Fibroblast of lung (primary cell): ENCODE measurements at regions not wholly inside any gene's neighbourhood (a gene's known extent, or its start where the extent isn't known, plus 50 kb on each side); places are given as distances from the start of the nearest gene placed in this dataset.

Source experiments
- DNase-seq, 2 donors: peaks; one replicate each; pipeline versions ENCODE4 v3.0.0 to v3.0.0-alpha.2; 2010; ENCODE audit warnings: low read depth in 2 of 2
- H2AFZ ChIP-seq: 2 replicates; pipeline ENCODE4 v1.5.1; 2012; ENCODE audit warnings: low read length, control low read depth, inconsistent platforms
- H3K27ac ChIP-seq: 2 replicates; pipeline ENCODE4 v1.5.1; 2011; ENCODE audit warnings: low read length, control low read depth; ENCODE audit not compliant: insufficient read depth
- H3K27me3 ChIP-seq: 2 replicates; pipeline ENCODE4 v1.5.1; 2011; ENCODE audit warnings: mild to moderate bottlenecking, low read length; ENCODE audit not compliant: control insufficient read depth, insufficient read depth
- H3K36me3 ChIP-seq: 2 replicates; pipeline ENCODE4 v1.5.1; 2011; ENCODE audit warnings: low read length; ENCODE audit not compliant: control insufficient read depth, insufficient read depth
- H3K4me1 ChIP-seq: 2 replicates; pipeline ENCODE4 v1.5.1; 2011; ENCODE audit warnings: low read length; ENCODE audit not compliant: control insufficient read depth, insufficient read depth; ENCODE audit errors: extremely low read depth
- H3K4me2 ChIP-seq: 2 replicates; pipeline ENCODE4 v1.5.1; 2011; ENCODE audit warnings: low read length, control low read depth; ENCODE audit not compliant: insufficient read depth; ENCODE audit errors: extremely low read depth
- H3K4me3 ChIP-seq, 4 experiments: fragments of 200-600 bp in 1 of 4; sonication (generic) in 1 of 4; replicated peaks in 1 of 4; 2 replicates each; pipeline ENCODE4 v1.5.1; 2011 to 2016; ENCODE audit warnings: low read length in 4 of 4, low read depth in 3 of 4, mild to moderate bottlenecking in 3 of 4, control low read depth in 2 of 4, inconsistent platforms in 1 of 4, mixed read lengths in 1 of 4; ENCODE audit not compliant: insufficient read depth in 1 of 4; ENCODE audit errors: control extremely low read depth in 1 of 4
- H3K79me2 ChIP-seq: 2 replicates; pipeline ENCODE4 v1.5.1; 2012; ENCODE audit warnings: mild to moderate bottlenecking, low read length, inconsistent platforms; ENCODE audit not compliant: control insufficient read depth, insufficient read depth
- H3K9ac ChIP-seq: 2 replicates; pipeline ENCODE4 v1.5.1; 2011; ENCODE audit warnings: mild to moderate bottlenecking, low read length, control low read depth; ENCODE audit not compliant: insufficient read depth
- H3K9me3 ChIP-seq: 2 replicates; pipeline ENCODE4 v1.5.1; 2012; ENCODE audit warnings: low read depth, low read length; ENCODE audit not compliant: control insufficient read depth, insufficient read depth
- H4K20me1 ChIP-seq: 2 replicates; pipeline ENCODE4 v1.5.1; 2011; ENCODE audit warnings: low read length; ENCODE audit not compliant: control insufficient read depth, insufficient read depth; ENCODE audit errors: extremely low read depth
- EZH2 ChIP-seq: IDR thresholded peaks from 2 replicates; pipeline ENCODE4 v1.5.1; 2012; ENCODE audit warnings: low read length, control low read depth, mild to moderate bottlenecking; ENCODE audit errors: missing control alignments
- TF ChIP-seq, protein P1 (sequence below), 2 donors: IDR thresholded peaks in 1 of 2; conservative IDR thresholded peaks in 1 of 2; 1 replicate in 1 of 2; 2 replicates in 1 of 2; pipeline ENCODE4 v1.5.1; 2011 to 2012; ENCODE audit warnings: low read length in 2 of 2, control low read depth in 1 of 2, inconsistent platforms in 1 of 2, low read depth in 1 of 2, mild to moderate bottlenecking in 1 of 2

DNA sequence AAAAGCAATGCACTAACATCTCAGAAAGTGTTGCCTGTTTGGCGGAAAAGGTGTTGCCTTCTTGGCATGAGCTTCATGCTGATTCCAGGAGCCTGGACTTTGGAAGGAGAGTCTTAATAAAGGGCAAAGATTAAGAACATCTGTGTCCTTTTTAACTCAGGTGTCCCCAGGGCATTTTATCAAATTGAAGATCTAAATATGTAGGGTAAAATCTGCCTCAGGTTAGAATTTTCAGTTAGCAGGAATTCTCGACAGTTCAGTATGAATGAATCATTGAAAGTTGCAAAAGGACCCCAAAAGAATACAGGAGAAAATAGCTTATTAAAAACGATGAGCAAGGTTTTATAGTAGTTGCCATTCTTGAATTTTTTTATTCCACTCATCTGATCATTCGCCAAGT lies 325.2 kb downstream of the SUCLA2 start:
- Histone ChIP-seq H3K79me2 (no peaks in the 10 kb centered on the region), H3K4me1 (peaks cover 4% of the 10 kb centered on the region), H3K36me3 (no peaks in the 10 kb centered on the region), H3K27me3 (no peaks in the 10 kb centered on the region), H3K9me3 (no peaks in the 10 kb centered on the region), H3K9ac (no peak overlapping the region), H3K4me3 (no peak overlapping the region), H4K20me1 (no peaks in the 10 kb centered on the region), H3K27ac (no peak overlapping the region), H3K4me2 (no peak overlapping the region), H2AFZ (no peak overlapping the region)
- DNase-seq = no peak
- no peak for TF ChIP-seq EZH2
- TF ChIP-seq, protein P1, sequence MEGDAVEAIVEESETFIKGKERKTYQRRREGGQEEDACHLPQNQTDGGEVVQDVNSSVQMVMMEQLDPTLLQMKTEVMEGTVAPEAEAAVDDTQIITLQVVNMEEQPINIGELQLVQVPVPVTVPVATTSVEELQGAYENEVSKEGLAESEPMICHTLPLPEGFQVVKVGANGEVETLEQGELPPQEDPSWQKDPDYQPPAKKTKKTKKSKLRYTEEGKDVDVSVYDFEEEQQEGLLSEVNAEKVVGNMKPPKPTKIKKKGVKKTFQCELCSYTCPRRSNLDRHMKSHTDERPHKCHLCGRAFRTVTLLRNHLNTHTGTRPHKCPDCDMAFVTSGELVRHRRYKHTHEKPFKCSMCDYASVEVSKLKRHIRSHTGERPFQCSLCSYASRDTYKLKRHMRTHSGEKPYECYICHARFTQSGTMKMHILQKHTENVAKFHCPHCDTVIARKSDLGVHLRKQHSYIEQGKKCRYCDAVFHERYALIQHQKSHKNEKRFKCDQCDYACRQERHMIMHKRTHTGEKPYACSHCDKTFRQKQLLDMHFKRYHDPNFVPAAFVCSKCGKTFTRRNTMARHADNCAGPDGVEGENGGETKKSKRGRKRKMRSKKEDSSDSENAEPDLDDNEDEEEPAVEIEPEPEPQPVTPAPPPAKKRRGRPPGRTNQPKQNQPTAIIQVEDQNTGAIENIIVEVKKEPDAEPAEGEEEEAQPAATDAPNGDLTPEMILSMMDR (conservative IDR thresholded peaks at IDR 0.05 in 1 of 2, IDR thresholded peaks at IDR 0.05 in 1 of 2; ENCODE audit: low read depth in 1 of 2, low read length in 2 of 2) = no peak

DNA sequence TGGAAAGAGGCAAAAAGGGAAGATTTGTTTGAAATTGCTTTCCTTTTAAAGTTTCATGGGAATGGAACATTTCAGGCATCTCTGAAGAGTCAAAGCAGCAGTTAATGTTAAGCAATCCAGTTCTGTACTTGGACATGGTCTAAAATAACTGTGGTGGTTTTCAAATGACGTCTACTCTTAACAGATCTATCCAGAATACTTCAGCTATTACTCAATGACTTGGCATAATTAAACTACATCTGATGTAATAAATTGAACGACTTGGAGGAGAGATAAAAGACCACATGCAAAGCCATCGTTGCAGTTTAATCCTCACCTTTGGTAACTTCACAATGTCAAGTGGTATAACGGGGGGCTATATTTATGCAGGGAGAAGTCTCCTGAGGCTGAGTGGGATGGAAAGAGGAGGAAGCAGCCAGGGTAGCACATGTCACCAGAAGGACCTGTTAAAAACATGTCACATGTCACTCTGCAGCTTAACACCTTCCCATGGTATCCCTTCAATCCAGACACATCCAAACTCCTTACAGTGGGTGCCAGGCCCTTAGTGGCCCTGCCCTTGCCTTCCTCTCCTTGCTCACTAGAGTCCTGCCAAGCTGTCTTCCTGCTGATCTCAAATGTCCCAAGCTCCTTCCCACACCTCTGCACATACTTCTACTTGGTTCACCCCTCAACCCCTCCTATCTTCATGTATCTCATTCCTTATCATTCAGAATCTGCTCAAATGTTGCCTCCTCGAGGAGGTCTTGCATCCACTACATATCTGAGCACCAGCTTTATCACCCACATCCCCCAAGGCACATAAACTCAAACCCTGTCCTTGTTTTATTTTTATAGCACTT lies 327.8 kb downstream of the SUCLA2 start:
- TF ChIP-seq, protein P1 (conservative IDR thresholded peaks at IDR 0.05 in 1 of 2, IDR thresholded peaks at IDR 0.05 in 1 of 2; ENCODE audit: low read depth in 1 of 2, low read length in 2 of 2) = no peak
- TF ChIP-seq EZH2 = no peak
- no peaks in the 10 kb centered on the region for H4K20me1 ChIP-seq
- peaks cover 4% of the 10 kb centered on the region for H3K4me1 ChIP-seq
- H3K4me3 ChIP-seq = no peak overlapping the region
- H3K27ac ChIP-seq = no peak overlapping the region
- no peaks in the 10 kb centered on the region for H3K79me2 ChIP-seq
- H3K9me3 ChIP-seq = no peaks in the 10 kb centered on the region
- H3K4me2 ChIP-seq = no peak overlapping the region
- no peaks in the 10 kb centered on the region for H3K36me3 ChIP-seq
- peak; percentile 94 to 99 for DNase-seq
- H3K9ac ChIP-seq = no peak overlapping the region
- no peak overlapping the region for H2AFZ ChIP-seq
- no peaks in the 10 kb centered on the region for H3K27me3 ChIP-seq

DNA sequence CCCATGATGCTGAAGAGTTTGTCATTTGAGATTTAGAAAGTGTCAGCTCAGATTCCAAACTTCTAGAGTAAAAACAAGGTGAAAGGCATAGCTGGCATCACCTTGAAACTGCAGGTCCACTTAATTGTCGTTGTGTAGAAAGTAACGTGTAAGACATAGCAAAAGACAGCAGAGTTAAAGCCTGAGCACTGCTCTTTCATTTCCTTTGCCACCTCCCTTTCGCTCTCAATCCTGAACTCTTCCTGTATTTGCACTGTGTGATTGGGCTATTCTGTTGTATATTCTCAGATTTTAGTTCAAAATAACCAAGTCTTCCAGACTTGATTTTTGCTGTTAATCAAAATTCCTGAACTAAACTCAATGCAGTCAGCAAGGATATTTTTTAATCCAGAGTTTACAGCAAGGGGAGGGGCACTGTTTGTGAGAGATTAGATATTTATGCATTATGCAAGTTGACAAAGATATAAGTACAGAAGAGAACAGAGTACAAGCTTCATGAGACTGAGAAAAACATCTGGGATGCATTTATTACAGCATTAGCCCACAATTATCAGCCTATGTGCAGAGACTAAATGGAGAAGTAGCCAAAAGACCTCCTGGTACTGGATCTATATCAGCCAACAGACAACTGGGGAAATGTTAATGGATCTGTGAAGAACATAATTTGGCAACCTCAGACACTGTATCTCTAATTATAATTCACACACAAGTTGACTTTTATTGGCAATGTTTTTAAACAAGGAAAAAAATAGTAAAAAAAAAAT lies 328.6 kb downstream of the SUCLA2 start:
- Histone ChIP-seq H3K4me2 (no peak overlapping the region), H3K27me3 (no peaks in the 10 kb centered on the region), H4K20me1 (no peaks in the 10 kb centered on the region), H3K4me1 (peaks cover 4% of the 10 kb centered on the region), H2AFZ (peak overlapping the region; percentile 22), H3K9me3 (no peaks in the 10 kb centered on the region), H3K79me2 (no peaks in the 10 kb centered on the region), H3K36me3 (no peaks in the 10 kb centered on the region), H3K27ac (peak overlapping the region; percentile 41), H3K4me3 (no peak overlapping the region), H3K9ac (no peak overlapping the region)
- peak; percentile 44 to 86 for DNase-seq
- TF ChIP-seq, protein P1 (conservative IDR thresholded peaks at IDR 0.05 in 1 of 2, IDR thresholded peaks at IDR 0.05 in 1 of 2; ENCODE audit: low read depth in 1 of 2, low read length in 2 of 2) = no peak
- no peak for TF ChIP-seq EZH2
